NCI-H2171 treated with DMSO at 0.1 percent for 48 hours (cell line): ENCODE measurements at regions not wholly inside any gene's neighbourhood (a gene's known extent, or its start where the extent isn't known, plus 50 kb on each side); places are given as distances from the start of the nearest gene placed in this dataset.

ENCODE experiments used
- DNase-seq: peaks from one replicate; lab custom pipeline; 2025; lab: John Stamatoyannopoulos, UW

- DNase-seq, result no peak
These were observed 55.5 kb upstream of the PDE10A start for GRCh38 chr6:165718491-165718891.

GRCh38 chr6:165717732-165718465 is 54.9 kb upstream of the PDE10A start:
- no peak for DNase-seq

- no peak for DNase-seq
These were observed 53.8 kb upstream of the PDE10A start for GRCh38 chr6:165716886-165717285.

- no peak for DNase-seq
These were observed 52.4 kb upstream of the PDE10A start for GRCh38 chr6:165715428-165715827.

GRCh38 chr6:165714907-165715306 is 51.9 kb upstream of the PDE10A start:
- no peak for DNase-seq

- no peak for DNase-seq
These were observed 50.9 kb upstream of the PDE10A start for GRCh38 chr6:165713845-165714466.
